Osteoblast (primary cell): ENCODE measurements at regions not wholly inside any gene's neighbourhood (a gene's known extent, or its start where the extent isn't known, plus 50 kb on each side); places are given as distances from the start of the nearest gene placed in this dataset.

Experiments used
- DNase-seq: peaks from one replicate; pipeline ENCODE4 v3.0.0; 2011; ENCODE audit warnings: low spot score, mixed read lengths; ENCODE audit not compliant: insufficient read length; ENCODE audit errors: missing footprints
- H2AFZ ChIP-seq: 2 replicates; pipeline ENCODE4 v1.6.0; 2011; ENCODE audit warnings: mild to moderate bottlenecking, low read length
- H3K27ac ChIP-seq: 2 replicates; pipeline ENCODE4 v1.5.1; 2011; ENCODE audit warnings: mild to moderate bottlenecking, low read depth, low read length, moderate library complexity
- H3K27me3 ChIP-seq: 2 replicates; pipeline ENCODE4 v1.6.0; 2012; ENCODE audit warnings: mild to moderate bottlenecking, control low read depth, inconsistent platforms, low read length, moderate library complexity; ENCODE audit not compliant: insufficient read depth
- H3K36me3 ChIP-seq: 2 replicates; pipeline ENCODE4 v1.5.1; 2011; ENCODE audit warnings: mild to moderate bottlenecking, low read length, control low read depth, moderate library complexity; ENCODE audit not compliant: insufficient read depth
- H3K4me1 ChIP-seq: 2 replicates; pipeline ENCODE4 v1.5.1; 2011; ENCODE audit warnings: mild to moderate bottlenecking, low read length, control low read depth, moderate library complexity; ENCODE audit not compliant: insufficient read depth
- H3K4me2 ChIP-seq: 2 replicates; pipeline ENCODE4 v1.6.0; 2011; ENCODE audit warnings: mild to moderate bottlenecking, low read length; ENCODE audit not compliant: insufficient read depth
- H3K4me3 ChIP-seq: fragments of 200-600 bp; sonication (generic); 3 replicates; pipeline ENCODE4 v1.5.1; 2012; ENCODE audit warnings: mild to moderate bottlenecking, low read length, inconsistent platforms; ENCODE audit not compliant: insufficient read depth
- H3K79me2 ChIP-seq: 2 replicates; pipeline ENCODE4 v1.6.0; 2012; ENCODE audit warnings: mild to moderate bottlenecking, low read length, control low read depth, inconsistent platforms; ENCODE audit not compliant: insufficient read depth
- H3K9me3 ChIP-seq: 2 replicates; pipeline ENCODE4 v1.5.1; 2011; ENCODE audit warnings: low read depth, low read length, control low read depth
- H4K20me1 ChIP-seq: 2 replicates; pipeline ENCODE4 v1.6.0; 2012; ENCODE audit warnings: mild to moderate bottlenecking, low read length, control low read depth; ENCODE audit not compliant: insufficient read depth
- TF ChIP-seq, protein P1 (sequence below): IDR thresholded peaks from 2 replicates; pipeline ENCODE4 v1.5.1; 2011; ENCODE audit warnings: mild to moderate bottlenecking, low read depth, low read length, moderate library complexity; ENCODE audit errors: extremely low read depth

DNA sequence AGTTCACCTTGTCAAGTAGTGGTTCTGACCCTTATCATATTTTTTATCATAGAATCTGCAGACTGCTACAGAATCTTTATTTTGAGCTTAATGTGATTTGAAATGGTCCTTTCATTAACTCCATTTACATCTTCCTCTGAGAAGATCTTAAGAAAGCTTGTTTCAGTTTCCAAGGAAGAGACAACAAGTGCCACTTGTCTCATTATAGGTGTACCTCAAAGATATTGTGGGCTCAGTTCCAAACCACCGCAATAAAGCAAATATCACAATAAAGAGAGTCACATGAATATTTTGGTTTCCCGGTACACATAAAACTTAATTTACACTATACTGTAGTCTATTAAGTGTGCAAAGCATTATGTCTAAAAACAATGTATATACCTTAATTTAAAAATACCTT, 66.4 kb upstream of the ATXN1 start:
- Histone ChIP-seq H3K36me3 (no peaks in the 10 kb centered on the region), H2AFZ (no peak overlapping the region), H3K27ac (no peak overlapping the region), H3K4me2 (no peak overlapping the region), H4K20me1 (no peaks in the 10 kb centered on the region), H3K9me3 (no peaks in the 10 kb centered on the region), H3K27me3 (peaks cover 10% of the 10 kb centered on the region), H3K4me3 (no peak overlapping the region), H3K4me1 (no peaks in the 10 kb centered on the region), H3K79me2 (no peaks in the 10 kb centered on the region)
- no peak for DNase-seq
- TF ChIP-seq, protein P1, sequence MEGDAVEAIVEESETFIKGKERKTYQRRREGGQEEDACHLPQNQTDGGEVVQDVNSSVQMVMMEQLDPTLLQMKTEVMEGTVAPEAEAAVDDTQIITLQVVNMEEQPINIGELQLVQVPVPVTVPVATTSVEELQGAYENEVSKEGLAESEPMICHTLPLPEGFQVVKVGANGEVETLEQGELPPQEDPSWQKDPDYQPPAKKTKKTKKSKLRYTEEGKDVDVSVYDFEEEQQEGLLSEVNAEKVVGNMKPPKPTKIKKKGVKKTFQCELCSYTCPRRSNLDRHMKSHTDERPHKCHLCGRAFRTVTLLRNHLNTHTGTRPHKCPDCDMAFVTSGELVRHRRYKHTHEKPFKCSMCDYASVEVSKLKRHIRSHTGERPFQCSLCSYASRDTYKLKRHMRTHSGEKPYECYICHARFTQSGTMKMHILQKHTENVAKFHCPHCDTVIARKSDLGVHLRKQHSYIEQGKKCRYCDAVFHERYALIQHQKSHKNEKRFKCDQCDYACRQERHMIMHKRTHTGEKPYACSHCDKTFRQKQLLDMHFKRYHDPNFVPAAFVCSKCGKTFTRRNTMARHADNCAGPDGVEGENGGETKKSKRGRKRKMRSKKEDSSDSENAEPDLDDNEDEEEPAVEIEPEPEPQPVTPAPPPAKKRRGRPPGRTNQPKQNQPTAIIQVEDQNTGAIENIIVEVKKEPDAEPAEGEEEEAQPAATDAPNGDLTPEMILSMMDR = no peak

DNA sequence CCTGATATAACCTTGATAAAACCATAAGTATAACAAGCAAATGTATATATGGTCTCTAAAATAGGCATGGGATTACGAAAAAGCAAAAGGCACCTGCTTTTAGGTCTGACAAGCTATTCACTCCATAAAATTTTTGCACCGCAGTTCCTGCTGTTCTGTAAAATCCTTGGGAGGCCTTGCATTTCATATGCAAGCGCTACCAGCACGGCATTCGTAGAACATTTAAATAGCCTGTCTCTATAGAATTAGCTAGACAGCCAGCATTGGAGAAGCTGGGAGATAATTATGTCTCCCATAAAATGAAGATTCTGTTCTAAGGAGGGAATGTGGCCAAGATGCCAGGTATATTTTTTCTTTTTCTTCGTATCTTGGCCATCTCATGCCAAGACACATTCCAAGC, 64.5 kb upstream of the ATXN1 start:
- no peaks in the 10 kb centered on the region for H3K9me3 ChIP-seq
- no peak overlapping the region for H2AFZ ChIP-seq
- no peak for DNase-seq
- TF ChIP-seq, protein P1 = no peak
- H3K4me1 ChIP-seq = no peaks in the 10 kb centered on the region
- H4K20me1 ChIP-seq = no peaks in the 10 kb centered on the region
- peaks cover 17% of the 10 kb centered on the region for H3K27me3 ChIP-seq
- H3K27ac ChIP-seq = no peak overlapping the region
- no peak overlapping the region for H3K4me2 ChIP-seq
- no peaks in the 10 kb centered on the region for H3K36me3 ChIP-seq
- H3K79me2 ChIP-seq = no peaks in the 10 kb centered on the region
- no peak overlapping the region for H3K4me3 ChIP-seq

DNA sequence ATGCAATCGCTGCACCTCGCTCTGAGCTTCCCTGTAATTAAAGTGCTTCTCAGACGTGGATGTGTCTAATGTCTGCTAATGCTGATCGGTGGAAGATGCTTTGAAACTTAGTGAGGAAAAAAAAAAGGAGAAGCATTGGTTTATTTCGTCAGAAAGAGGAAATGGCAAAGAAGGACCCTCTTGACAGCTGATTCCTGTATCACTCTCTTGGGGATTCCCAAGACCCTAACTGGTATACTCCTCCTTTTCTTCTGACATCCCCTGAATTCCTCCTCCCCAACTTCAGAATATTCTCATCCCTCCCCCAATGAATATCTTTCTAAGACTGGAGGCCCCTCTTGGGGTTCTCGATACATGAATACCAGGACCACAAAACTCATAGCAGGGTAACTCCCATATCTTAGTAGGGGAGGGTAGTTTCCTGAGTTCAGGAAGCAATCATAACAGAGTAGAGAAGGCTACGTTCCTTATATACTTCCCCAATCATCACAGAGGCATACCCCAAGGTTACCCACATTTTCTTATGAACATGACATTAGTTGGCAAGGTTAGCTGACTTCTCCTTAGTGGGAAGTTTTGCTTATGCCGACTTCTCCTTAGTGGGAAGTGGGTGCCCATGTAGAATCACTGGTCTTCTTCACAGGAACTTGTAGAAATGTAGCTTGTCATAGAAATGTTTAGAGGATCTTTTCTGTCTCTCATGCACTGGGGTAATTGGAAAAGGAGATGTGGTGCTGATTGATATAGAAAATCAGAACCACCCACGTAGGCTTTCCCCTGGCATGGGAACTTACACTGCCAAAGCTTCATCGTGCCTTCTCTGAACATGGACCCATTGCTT, 63.8 kb upstream of the ATXN1 start:
- Histone ChIP-seq H2AFZ (no peak overlapping the region), H3K27ac (no peak overlapping the region), H3K4me1 (no peaks in the 10 kb centered on the region), H4K20me1 (no peaks in the 10 kb centered on the region), H3K4me2 (no peak overlapping the region), H3K79me2 (no peaks in the 10 kb centered on the region), H3K27me3 (peaks cover 17% of the 10 kb centered on the region), H3K4me3 (no peak overlapping the region), H3K36me3 (no peaks in the 10 kb centered on the region), H3K9me3 (no peaks in the 10 kb centered on the region)
- no peak for DNase-seq
- TF ChIP-seq, protein P1 = no peak

DNA sequence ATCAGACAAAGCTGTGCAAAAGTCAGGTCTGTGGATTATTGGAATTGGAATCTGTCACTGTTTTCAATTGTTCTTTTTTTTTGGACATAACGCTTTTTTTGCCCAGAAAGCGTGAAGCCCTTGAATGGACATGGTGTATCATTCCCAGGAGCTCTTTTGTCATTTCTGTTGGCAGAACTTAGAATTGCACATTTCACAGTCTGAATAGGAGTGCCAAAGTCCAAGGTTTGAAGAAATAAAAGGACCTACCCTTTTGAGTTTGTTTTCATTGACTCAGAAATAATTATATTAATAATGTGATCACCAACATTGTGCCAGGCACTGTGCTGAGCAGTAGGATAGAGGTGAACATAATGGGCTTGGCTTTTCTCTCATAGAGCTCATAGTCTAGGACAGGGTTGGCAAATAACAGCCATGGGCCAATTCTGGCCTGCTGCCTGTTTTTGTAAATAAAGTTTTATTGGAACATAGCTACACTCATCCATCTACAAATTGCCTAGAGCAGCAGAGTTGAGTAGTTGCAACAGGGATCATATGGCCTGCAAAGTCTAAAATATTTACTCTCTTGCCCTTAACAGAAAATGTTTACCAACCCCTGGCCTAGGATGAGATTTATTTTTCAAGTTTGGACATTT, 62.6 kb upstream of the ATXN1 start:
- DNase-seq = no peak
- no peaks in the 10 kb centered on the region for H3K9me3 ChIP-seq
- no peaks in the 10 kb centered on the region for H3K79me2 ChIP-seq
- H4K20me1 ChIP-seq = no peaks in the 10 kb centered on the region
- no peak overlapping the region for H2AFZ ChIP-seq
- peaks cover 17% of the 10 kb centered on the region for H3K27me3 ChIP-seq
- no peak overlapping the region for H3K4me2 ChIP-seq
- H3K4me3 ChIP-seq = no peak overlapping the region
- H3K27ac ChIP-seq = no peak overlapping the region
- no peaks in the 10 kb centered on the region for H3K4me1 ChIP-seq
- TF ChIP-seq, protein P1 = no peak
- no peaks in the 10 kb centered on the region for H3K36me3 ChIP-seq
